HEK293 (cell line): ENCODE measurements at regions not wholly inside any gene's neighbourhood (a gene's known extent, or its start where the extent isn't known, plus 50 kb on each side); places are given as distances from the start of the nearest gene placed in this dataset.

Experiments
- CTCF ChIA-PET: fragments of 350-600 bp; formaldehyde crosslinking; extraction: SDS; loops from one replicate; lab custom pipeline; 2021; ENCODE audit warnings: antibody characterized with exemption; lab: Yijun Ruan, JAX
- POLR2A ChIA-PET: fragments of 300-600 bp; formaldehyde crosslinking; extraction: SDS; loops from one replicate; lab custom pipeline; 2020; ENCODE audit warnings: antibody characterized with exemption, inconsistent platforms; lab: Yijun Ruan, JAX
- H3K27ac ChIP-seq: fragments of 200-500 bp; sonication (Bioruptor generic); 2 replicates; pipeline ENCODE4 v1.5.1; 2014; ENCODE audit warnings: low read depth, low read length, control low read depth, inconsistent platforms; ENCODE audit errors: extremely low read depth
- H3K36me3 ChIP-seq, 2 experiments: fragments of 200-500 bp in 1 of 2; sonication (Bioruptor generic) in 1 of 2; 1 replicate in 1 of 2; 2 replicates in 1 of 2; pipeline ENCODE4 v1.5.1; 2014 to 2017; ENCODE audit warnings: inconsistent platforms in 2 of 2, low read length in 2 of 2; ENCODE audit not compliant: control insufficient read depth in 2 of 2, insufficient read depth in 1 of 2
- H3K4me1 ChIP-seq: fragments of 200-500 bp; sonication (Bioruptor generic); 2 replicates; pipeline ENCODE4 v1.5.1; 2014; ENCODE audit warnings: mild to moderate bottlenecking, low read length, inconsistent platforms; ENCODE audit not compliant: control insufficient read depth, insufficient read depth
- H3K4me3 ChIP-seq: 2 replicates; pipeline ENCODE4 v1.5.1; 2011; ENCODE audit warnings: low read depth, mild to moderate bottlenecking, control low read depth, low read length, moderate library complexity
- H3K9me3 ChIP-seq: fragments of 200-500 bp; sonication (Bioruptor generic); 2 replicates; pipeline ENCODE4 v1.5.1; 2014; ENCODE audit warnings: low read depth, low read length, inconsistent platforms; ENCODE audit not compliant: control insufficient read depth, insufficient read depth
- KLF1 ChIP-seq: fragments of 450-650 bp; formaldehyde crosslinking; IDR thresholded peaks from 2 replicates; pipeline ENCODE4 v1.5.1; 2016; ENCODE audit warnings: missing biosample characterization, missing genetic modification characterization
- KLF10 ChIP-seq: fragments of 450-650 bp; IDR thresholded peaks from 2 replicates; pipeline ENCODE4 v1.5.1; 2018; ENCODE audit warnings: missing biosample characterization, mild to moderate bottlenecking, missing genetic modification characterization
- KLF17 ChIP-seq: fragments of 450-650 bp; formaldehyde crosslinking; IDR thresholded peaks from 2 replicates; pipeline ENCODE4 v1.5.1; 2016; ENCODE audit warnings: missing biosample characterization, missing genetic modification characterization
- KLF8 ChIP-seq: fragments of 450-650 bp; formaldehyde crosslinking; IDR thresholded peaks from 2 replicates; pipeline ENCODE4 v1.5.1; 2016; ENCODE audit warnings: missing biosample characterization, missing genetic modification characterization
- OSR2 ChIP-seq: fragments of 450-650 bp; formaldehyde crosslinking; IDR thresholded peaks from 2 replicates; pipeline ENCODE4 v1.5.1; 2016; ENCODE audit warnings: missing biosample characterization, missing genetic modification characterization
- REPIN1 ChIP-seq: fragments of 450-650 bp; formaldehyde crosslinking; IDR thresholded peaks from 2 replicates; pipeline ENCODE4 v1.5.1; 2017; ENCODE audit warnings: missing biosample characterization, missing genetic modification characterization, low read depth
- SALL2 ChIP-seq: fragments of 450-650 bp; formaldehyde crosslinking; IDR thresholded peaks from 2 replicates; pipeline ENCODE4 v1.5.0; 2017; ENCODE audit warnings: missing biosample characterization, mild to moderate bottlenecking, missing genetic modification characterization, borderline replicate concordance
- SETDB1 ChIP-seq: IDR thresholded peaks from one replicate; pipeline ENCODE4 v1.6.1; 2017; ENCODE audit warnings: mild to moderate bottlenecking, low read length, moderate library complexity, mixed read lengths; ENCODE audit not compliant: insufficient read length
- ZBTB10 ChIP-seq: fragments of 450-650 bp; formaldehyde crosslinking; IDR thresholded peaks from 2 replicates; pipeline ENCODE4 v1.5.1; 2016; ENCODE audit warnings: missing biosample characterization, missing genetic modification characterization
- ZBTB44 ChIP-seq: fragments of 450-650 bp; IDR thresholded peaks from 2 replicates; pipeline ENCODE4 v1.5.1; 2018; ENCODE audit warnings: missing biosample characterization, mild to moderate bottlenecking, missing genetic modification characterization
- ZBTB7A ChIP-seq: fragments of 450-650 bp; formaldehyde crosslinking; IDR thresholded peaks from 2 replicates; pipeline ENCODE4 v1.5.1; 2016; ENCODE audit warnings: low read depth, missing biosample characterization, missing genetic modification characterization
- ZEB2 ChIP-seq: fragments of 450-650 bp; formaldehyde crosslinking; IDR thresholded peaks from 2 replicates; pipeline ENCODE4 v1.5.1; 2016; ENCODE audit warnings: missing biosample characterization, missing genetic modification characterization
- ZNF211 ChIP-seq: fragments of 450-650 bp; formaldehyde crosslinking; IDR thresholded peaks from 2 replicates; pipeline ENCODE4 v1.5.1; 2016; ENCODE audit warnings: low read depth, missing biosample characterization, missing genetic modification characterization
- ZNF221 ChIP-seq: fragments of 450-650 bp; formaldehyde crosslinking; IDR thresholded peaks from 2 replicates; pipeline ENCODE4 v1.5.1; 2017; ENCODE audit warnings: missing biosample characterization, missing genetic modification characterization, borderline replicate concordance
- ZNF248 ChIP-seq: fragments of 450-650 bp; formaldehyde crosslinking; IDR thresholded peaks from 2 replicates; pipeline ENCODE4 v1.5.1; 2017; ENCODE audit warnings: missing biosample characterization, missing genetic modification characterization
- ZNF311 ChIP-seq: fragments of 450-650 bp; formaldehyde crosslinking; IDR thresholded peaks from 2 replicates; pipeline ENCODE4 v1.5.1; 2017; ENCODE audit warnings: missing biosample characterization, missing genetic modification characterization, borderline replicate concordance
- ZNF335 ChIP-seq: fragments of 450-650 bp; formaldehyde crosslinking; conservative IDR thresholded peaks from 2 replicates; pipeline ENCODE4 v1.5.1; 2016; ENCODE audit warnings: missing biosample characterization, missing genetic modification characterization
- ZNF354C ChIP-seq: fragments of 450-650 bp; formaldehyde crosslinking; IDR thresholded peaks from 2 replicates; pipeline ENCODE4 v1.5.1; 2016; ENCODE audit warnings: missing biosample characterization, missing genetic modification characterization, low read depth, borderline replicate concordance
- ZNF571 ChIP-seq: fragments of 450-650 bp; formaldehyde crosslinking; IDR thresholded peaks from 2 replicates; pipeline ENCODE4 v1.5.0; 2017; ENCODE audit warnings: missing biosample characterization, missing genetic modification characterization
- ZNF654 ChIP-seq: fragments of 450-650 bp; formaldehyde crosslinking; IDR thresholded peaks from 2 replicates; pipeline ENCODE4 v1.5.1; 2016; ENCODE audit warnings: low read depth, missing biosample characterization, missing genetic modification characterization
- ZNF776 ChIP-seq: fragments of 450-650 bp; formaldehyde crosslinking; IDR thresholded peaks from 2 replicates; pipeline ENCODE4 v1.5.0; 2017; ENCODE audit warnings: missing biosample characterization, missing genetic modification characterization, borderline replicate concordance

GRCh38 chr16:64102654-64103053 lies 1019.2 kb downstream of the CDH11 start (continued):
- no peak for TF ChIP-seq SALL2 (tag by site-specific recombination)
- TF ChIP-seq, all 188 proteins: peak for 0

GRCh38 chr16:64098451-64098850 lies 1023.4 kb downstream of the CDH11 start:
- TF ChIP-seq ZNF571 (tag by site-specific recombination) (no peak), ZBTB44 (tag by site-specific recombination) (no peak), SETDB1 (no peak), ZNF776 (no peak), ZEB2 (no peak)
- TF ChIP-seq, all 188 proteins: peak for 0
- no peak overlapping the region for H3K4me3 ChIP-seq
- no peak overlapping the region for H3K27ac ChIP-seq
- H3K4me1 ChIP-seq, result no peaks in the 10 kb centered on the region
- no peaks in the 10 kb centered on the region for H3K9me3 ChIP-seq
- ChIA-PET CTCF (no interaction called here), POLR2A (no interaction called here)
- H3K36me3 ChIP-seq, result no peaks in the 10 kb centered on the region

GRCh38 chr16:64096689-64097088 lies 1025.2 kb downstream of the CDH11 start:
- no peaks in the 10 kb centered on the region for H3K4me1 ChIP-seq
- CTCF ChIA-PET, result no interaction called here
- no peak overlapping the region for H3K4me3 ChIP-seq
- POLR2A ChIA-PET, result no interaction called here
- TF ChIP-seq ZNF211 (tag by site-specific recombination), result no peak
- no peaks in the 10 kb centered on the region for H3K36me3 ChIP-seq
- no peaks in the 10 kb centered on the region for H3K9me3 ChIP-seq
- no peak overlapping the region for H3K27ac ChIP-seq

GRCh38 chr16:64094992-64095634 lies 1026.8 kb downstream of the CDH11 start:
- no peak overlapping the region for H3K27ac ChIP-seq
- no peaks in the 10 kb centered on the region for H3K9me3 ChIP-seq
- H3K36me3 ChIP-seq, result no peaks in the 10 kb centered on the region
- POLR2A ChIA-PET, result no interaction called here
- TF ChIP-seq ZNF311 (tag by site-specific recombination) (no peak), ZNF654 (tag by site-specific recombination) (no peak), REPIN1 (tag by site-specific recombination) (no peak), KLF17 (tag by site-specific recombination) (no peak), ZBTB7A (tag by site-specific recombination) (no peak)
- CTCF ChIA-PET, result no interaction called here
- H3K4me3 ChIP-seq, result no peak overlapping the region
- H3K4me1 ChIP-seq, result no peaks in the 10 kb centered on the region

- H3K4me1 ChIP-seq, result no peaks in the 10 kb centered on the region
- H3K27ac ChIP-seq, result no peak overlapping the region
- ChIA-PET POLR2A (no interaction called here), CTCF (no interaction called here)
- no peaks in the 10 kb centered on the region for H3K9me3 ChIP-seq
- H3K36me3 ChIP-seq, result no peaks in the 10 kb centered on the region
- H3K4me3 ChIP-seq, result no peak overlapping the region
- no peak for TF ChIP-seq KLF10 (tag by site-specific recombination)
- TF ChIP-seq ZNF248 (tag by site-specific recombination), result no peak
- no peak for TF ChIP-seq ZNF335 (tag by site-specific recombination)
- TF ChIP-seq OSR2 (tag by site-specific recombination), result no peak
- TF ChIP-seq KLF8 (tag by site-specific recombination), result no peak
- no peak for TF ChIP-seq ZBTB10 (tag by site-specific recombination)
- TF ChIP-seq ZNF354C, result no peak
- TF ChIP-seq KLF1, result no peak
- no peak for TF ChIP-seq ZNF221 (tag by site-specific recombination)
Observed at GRCh38 chr16:64094181-64094965, 1027.5 kb downstream of the CDH11 start.
